Lung microvascular endothelial cell (primary cell): ENCODE measurements at regions not wholly inside any gene's neighbourhood (a gene's known extent, or its start where the extent isn't known, plus 50 kb on each side); places are given as distances from the start of the nearest gene placed in this dataset.
"Not testable (repeated sequence)": the region's sequence is repeated elsewhere in the genome, so short reads cannot be mapped to it uniquely, and the experiment has no call there.

Source experiments
- DNase-seq, 2 donors: peaks; one replicate each; pipeline versions ENCODE4 v3.0.0 to v3.0.0-alpha.2; 2010; ENCODE audit warnings: low read depth in 2 of 2

DNA sequence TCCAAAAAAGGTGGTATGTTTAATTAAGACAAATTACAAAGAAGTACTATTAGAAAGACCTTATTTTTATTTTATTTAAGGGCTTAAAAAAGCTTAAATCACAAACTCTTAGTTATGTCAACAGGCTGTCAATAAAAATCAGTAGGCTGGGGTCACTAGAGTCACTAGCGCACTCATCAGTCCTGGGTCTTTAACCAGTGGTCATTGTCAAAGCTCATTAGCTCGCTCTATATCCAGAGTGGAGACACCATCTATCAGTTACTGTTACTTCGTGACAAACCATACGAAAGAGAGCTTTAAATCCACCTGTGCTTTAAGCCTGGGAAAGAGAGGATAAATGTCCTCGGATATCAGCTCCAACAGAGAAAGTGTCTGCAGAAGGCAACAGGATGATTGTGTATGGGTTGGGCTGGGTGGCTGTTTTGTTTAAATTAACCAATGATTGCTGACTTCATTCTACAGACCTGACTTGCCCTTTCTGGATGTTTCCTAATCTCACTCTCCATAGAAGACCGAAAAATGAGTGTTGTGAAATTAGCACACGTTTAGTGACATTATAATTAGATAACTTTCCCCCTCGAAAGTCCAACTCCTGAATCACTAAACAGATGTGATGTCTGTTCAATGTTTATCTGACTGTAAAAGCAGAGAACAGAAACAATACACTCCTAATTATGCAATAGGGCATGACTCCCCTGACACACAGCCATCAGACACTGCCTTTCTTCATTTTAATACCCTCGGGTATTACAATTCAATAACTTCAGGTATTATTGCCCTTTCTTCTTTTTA lies 123.6 kb upstream of the TNPO1 start:
- DNase-seq = no peak

GRCh38 chr5:72692231-72692637 lies 124.2 kb upstream of the TNPO1 start:
- DNase-seq = no peak

DNA sequence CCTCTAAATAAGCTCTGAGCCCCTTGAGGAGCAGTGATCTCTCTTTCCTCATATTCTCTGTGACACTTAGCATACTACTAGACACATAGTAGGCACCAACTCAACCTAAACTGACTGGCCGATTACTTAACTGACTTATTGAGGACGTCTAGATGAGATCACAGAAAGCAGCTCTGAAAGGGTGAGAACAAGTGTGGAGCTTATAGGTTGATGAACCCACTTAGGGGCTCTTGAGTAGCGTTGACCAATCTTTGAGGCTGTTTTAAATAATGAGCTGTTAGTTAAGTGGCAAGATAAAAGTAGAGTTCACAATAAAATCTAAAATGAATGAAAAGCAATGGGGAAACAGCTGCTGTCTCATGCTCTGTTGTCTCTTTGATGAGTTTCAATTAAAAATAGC lies 124.7 kb upstream of the TNPO1 start:
- DNase-seq = no peak

GRCh38 chr5:72688916-72689315 lies 127.5 kb upstream of the TNPO1 start:
- DNase-seq = no peak

- no peak for DNase-seq
Observed at GRCh38 chr5:72687288-72687687, 129.2 kb upstream of the TNPO1 start.

DNA sequence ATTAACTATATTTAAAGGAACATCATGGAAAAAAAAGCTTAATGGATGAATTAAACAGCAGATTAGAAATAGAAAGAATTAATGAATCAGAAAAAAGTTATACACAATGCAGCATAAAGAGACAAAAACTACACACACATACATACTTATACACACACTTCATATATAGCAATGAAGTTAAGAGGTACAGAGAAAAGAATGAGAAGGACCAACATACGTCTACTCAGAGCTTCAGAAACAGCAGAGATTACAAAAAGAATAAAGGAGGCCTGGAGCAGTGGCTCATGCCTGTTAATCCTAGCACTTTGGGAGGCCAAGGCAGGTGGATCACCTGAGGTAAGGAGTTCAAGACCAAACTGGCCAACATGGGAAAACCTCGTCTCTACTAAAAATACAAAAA lies 133.9 kb upstream of the TNPO1 start:
- DNase-seq = no peak

GRCh38 chr5:72681781-72682180 lies 134.7 kb upstream of the TNPO1 start:
- DNase-seq = no peak

- DNase-seq = no peak
Observed at GRCh38 chr5:72677447-72677846, 139.0 kb upstream of the TNPO1 start.

DNA sequence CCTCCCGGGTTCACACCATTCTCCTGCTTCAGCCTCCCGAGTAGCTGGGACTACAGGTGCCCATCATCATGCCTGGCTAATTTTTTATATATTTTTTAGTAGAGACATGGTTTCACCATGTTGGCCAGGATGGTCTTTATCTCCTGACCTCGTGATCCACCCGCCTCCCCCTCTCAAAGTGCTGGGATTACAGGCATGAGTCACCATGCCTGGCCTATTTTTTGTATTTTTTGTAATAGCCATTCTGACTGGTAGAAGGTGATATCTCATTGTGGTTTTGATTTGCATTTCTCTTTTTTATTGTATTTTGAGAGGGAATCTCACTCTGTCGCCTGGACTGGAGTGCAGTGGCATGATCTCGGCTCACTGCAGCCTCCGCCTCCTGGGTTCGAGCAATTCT lies 139.6 kb upstream of the TNPO1 start:
- DNase-seq = not testable (repeated sequence)

DNA sequence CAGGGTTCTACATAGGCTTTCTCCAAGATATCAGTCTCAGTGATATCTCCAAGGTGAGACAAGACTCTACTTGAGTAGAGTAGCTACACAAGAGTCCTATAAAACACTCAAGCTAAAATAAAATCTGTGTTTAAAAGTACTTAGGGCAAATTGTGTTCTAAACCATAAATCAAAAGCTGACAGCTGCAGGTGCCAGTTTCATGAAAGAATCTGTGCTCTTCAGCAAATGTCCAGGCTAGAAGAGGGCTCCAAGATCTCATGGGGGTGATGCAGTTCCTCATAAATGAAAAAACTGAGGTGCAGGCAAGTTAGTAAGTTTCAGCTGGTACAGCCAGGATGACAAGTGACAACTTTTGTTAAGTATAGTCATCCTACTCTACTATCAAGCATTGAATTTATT lies 142.8 kb upstream of the TNPO1 start:
- no peak for DNase-seq

DNA sequence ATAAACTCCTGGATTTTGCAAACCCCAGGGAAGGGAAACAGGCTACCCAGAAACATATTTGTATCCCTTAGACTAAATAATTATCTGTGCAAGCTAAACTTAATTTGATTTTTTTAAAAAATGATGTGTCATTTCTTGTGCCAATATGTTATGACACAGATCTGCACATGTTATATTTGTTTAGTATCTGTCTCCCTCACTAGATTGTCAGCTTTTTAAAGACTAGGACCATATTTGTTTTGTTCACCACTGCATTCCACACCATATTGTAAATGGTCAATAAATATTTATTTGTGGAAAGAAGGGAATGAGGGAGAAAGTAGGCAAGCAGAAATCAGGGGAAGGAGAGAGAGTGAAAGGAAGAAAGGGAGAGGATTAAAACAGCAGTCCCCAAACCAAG lies 143.3 kb upstream of the TNPO1 start:
- DNase-seq = no peak

GRCh38 chr5:72667708-72668107 lies 148.8 kb upstream of the TNPO1 start:
- no peak for DNase-seq

DNA sequence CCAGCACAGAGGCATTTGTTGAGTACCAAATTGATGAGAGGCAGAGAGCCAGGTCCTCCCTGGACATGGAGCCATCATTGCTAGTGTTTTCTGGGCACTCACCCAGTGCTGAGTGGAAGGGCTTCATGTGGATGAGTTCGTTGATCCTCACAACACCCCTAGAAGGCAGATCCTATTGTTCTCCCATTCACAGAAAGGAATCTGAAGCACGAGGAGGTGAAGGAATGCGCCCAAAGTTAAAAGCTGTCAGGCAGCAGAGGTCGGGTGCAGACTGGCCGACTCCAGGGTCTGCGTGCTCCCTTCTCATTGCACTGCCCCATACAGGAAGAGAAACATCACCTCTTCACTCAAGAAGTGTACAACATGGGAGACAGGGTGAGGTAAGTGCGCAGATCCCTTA lies 153.5 kb upstream of the TNPO1 start:
- DNase-seq = no peak

DNA sequence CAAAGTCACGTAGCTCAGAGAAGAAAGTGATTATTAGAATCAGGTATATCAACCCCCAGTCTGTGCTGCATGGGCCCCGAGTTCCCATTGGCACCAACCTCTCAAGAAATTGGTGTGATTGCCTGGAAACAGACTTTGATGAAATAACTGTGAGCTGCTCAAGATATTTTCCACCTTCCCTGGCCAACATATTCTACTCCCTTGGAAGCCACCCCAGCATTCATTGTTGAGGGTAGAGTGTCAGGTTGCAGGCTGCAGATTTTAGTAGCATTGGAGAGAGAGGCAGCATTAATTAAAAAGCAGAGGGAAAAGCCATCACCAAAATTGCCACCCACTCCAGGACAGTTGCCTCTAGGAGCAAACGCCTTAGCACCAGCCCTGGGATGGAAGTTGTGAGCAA lies 154.2 kb upstream of the TNPO1 start:
- DNase-seq = no peak

GRCh38 chr5:72661405-72661804 lies 154.2 kb upstream of the ZNF366 start:
- DNase-seq = no peak

DNA sequence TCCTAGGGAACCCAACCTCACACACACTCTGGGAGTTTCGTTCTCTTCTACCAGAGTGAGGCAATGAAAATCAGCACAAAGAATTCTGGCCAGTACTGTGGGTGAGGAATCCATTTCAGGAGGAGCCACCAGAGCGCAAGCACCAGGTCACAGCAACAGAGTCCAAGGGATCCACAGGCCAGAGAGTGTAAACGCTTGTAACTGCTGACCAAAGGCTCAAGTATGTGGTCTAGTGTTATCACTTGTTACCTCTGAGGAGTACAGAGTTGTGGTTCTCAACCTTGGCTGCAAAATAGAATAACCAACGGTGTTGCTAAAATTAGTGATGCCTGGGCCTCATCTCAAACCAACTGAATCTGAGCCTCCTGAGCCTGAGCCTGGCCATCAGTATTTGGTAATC lies 152.5 kb upstream of the ZNF366 start:
- no peak for DNase-seq

GRCh38 chr5:72658761-72659540 lies 151.7 kb upstream of the ZNF366 start:
- no peak for DNase-seq

GRCh38 chr5:72658161-72658560 lies 151.0 kb upstream of the ZNF366 start:
- no peak for DNase-seq

DNA sequence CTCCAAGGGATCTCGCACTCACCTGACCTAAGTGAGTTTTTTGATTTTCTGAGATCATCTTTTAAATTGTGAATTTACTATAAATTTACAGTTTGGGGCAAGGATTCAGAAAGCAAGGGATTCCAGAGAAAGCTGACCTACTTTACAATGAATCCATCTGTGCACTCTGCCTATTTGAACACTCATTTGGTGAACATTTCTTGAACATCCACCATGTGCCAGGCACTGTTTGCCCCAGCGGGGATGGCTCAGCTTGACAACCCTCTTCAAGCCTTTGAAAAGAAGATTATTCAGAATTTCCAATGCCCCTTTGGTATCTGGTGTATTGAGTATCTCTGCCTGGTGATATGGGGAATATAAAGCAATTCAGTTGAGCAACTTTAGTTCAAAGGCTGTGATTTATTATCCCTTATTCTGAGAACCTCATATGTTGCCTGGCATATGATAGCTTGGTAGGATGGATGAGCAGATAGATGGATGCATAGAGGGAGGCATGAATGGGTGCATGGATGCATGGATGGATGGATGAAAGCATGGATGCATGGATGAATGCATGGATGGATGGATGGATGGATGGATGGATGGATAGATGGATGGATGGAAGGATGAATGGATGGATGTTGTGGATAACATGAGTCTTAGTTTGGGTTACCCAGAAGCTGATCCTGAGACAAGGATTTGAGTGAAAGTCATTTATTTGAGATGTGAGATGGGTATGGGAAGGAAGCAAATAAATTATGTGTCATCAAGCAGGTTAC lies 149.7 kb upstream of the ZNF366 start:
- DNase-seq = no peak

- DNase-seq = no peak
Observed at GRCh38 chr5:72656331-72656730, 149.1 kb upstream of the ZNF366 start.

GRCh38 chr5:72654231-72654630 lies 147.0 kb upstream of the ZNF366 start:
- DNase-seq = no peak

DNA sequence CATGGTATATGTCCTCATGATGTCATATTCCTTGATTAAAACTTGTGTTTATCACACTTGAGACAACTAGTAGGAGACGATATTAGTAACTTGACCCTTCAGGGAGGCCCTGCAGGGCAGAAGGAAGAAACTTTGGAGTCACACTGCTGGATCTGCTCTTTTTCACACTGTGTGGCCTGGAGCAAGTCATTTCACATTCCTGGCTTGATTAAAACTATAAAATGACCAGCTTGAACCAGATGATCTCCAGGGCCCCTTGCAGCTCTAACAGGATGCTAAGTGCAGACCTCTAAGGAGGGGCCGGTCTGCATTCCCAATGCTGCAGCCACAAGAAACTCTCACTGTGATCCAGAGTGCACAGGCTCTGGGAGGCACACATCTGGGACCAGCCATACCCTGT lies 146.4 kb upstream of the ZNF366 start:
- no peak for DNase-seq
